ENCODE measurements at regions not wholly inside any gene's neighbourhood (a gene's known extent, or its start where the extent isn't known, plus 50 kb on each side); places are given as distances from the start of the nearest gene placed in this dataset.

DNA sequence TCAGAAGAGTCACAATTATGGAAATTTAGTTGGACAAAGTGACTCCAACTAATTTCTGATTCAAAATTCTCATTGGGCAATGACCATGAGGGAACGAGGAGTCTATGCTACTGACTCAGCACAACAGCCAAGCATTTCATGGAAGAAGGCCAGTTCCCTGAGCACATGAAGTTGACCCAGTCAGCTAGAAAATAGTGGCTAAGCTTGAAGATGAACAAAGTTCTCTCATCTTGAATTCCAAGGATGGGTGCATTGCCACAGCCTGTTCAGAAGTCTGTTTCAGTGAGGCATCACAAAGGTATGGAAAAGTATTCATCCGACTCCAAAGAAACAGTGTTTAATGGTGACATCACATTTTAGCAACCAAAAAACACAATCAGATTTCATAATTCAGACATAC, 676.9 kb downstream of the HACE1 start:
- DNase-seq: no peak

- no peak for DNase-seq
Measured at GRCh38 chr6:104173668-104174067, 686.1 kb downstream of the HACE1 start.

DNA sequence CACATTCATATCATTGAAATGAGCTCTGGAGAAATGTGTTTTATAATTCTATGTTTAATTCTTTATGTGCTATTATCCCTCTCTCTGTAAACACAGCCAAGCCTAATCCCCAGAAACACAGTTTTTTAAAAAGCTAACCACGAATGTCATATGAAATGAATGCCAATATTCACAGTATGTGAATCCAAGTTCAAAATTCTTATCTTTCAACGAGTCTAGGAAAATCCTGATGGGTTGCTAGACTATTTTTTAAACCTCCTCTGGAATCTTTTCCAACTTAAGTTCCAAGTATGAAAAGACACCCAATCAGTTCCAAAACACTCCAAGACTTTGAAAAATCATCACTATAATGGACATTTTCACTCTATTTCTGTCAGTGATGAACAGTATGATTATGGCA, 689.3 kb downstream of the HACE1 start:
- DNase-seq: no peak

DNA sequence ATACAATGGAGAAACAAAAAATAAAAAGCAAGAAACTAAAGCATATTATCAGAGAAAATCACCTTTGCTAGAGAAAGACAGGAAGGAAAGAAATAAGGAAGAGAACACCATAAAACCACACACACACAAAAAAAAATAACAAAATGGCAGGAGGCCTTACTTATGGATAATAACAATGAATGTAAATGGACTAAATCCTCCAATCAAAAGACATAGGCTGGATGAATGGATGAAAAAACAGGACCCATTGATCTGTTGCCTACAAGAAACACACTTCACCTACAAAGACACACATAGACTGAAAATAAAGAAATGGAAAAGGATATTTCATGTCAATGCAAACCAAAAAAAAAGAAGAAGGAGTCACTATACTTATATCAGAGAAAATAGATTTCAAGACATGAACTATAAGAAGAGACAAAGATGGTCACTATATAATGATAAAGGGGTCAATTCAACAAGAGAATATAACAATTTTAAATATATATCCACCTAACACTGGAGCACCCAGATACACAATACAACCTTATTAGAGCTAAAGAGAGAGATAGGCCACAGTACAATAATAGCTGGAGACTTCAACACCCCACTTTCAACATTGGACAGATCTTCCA, 693.6 kb downstream of the HACE1 start:
- no peak for DNase-seq

DNA sequence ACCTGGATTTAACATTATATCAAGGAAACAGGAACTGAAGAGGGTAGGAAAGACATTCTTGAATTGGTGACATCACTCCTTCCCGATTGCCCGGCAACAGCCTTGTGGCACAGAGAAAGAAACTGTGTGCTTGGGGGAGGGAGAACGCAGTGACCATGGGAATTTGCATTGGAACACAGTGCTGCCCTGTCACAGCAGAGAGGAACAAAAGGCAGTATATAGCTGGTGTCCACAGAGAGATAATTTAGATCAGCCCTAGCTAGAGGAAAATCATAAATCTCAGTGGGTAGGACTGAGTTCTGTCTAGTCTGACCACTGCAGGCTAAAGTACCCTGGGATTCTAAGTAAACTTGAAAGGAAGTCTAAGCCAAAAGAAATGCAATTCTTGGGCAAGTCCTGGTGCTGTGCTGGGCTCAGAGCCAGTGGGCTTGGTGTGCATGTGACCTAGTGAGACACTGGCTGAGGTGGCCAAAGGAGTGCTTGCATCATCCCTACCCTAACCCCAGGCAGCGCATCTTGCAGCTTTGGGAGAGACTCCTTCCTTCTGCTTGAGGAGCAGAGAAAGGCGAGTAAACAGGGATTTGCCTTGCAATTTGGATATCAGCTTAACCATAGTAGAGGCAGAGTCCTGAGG, 697.6 kb downstream of the HACE1 start:
- no peak for DNase-seq

DNA sequence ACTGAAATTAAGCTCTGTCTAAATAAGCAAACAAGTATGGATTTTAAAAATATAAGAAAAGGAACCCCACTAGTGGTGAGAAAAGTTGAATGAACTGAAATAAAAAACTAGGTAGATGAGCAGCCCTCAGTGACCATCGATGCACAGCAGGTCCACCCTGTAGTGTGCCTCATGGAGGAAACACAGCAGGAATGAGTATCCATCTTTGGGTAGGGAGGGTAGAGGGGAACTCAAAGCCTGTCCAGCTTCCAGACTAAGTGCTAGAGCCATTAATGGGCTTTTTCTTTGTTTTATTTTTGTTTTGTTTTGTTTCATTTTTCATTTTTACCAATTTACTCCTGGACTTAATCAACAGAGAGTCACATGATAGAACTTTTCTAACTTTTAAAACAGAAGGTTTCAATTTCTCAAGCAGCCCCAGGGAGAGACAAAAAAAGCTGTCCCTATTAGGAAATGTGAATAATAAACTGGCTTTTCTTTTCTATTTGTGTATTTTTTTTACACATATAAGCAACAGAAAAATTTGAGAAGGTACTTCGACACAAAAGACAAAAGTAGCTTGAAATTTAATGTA, 700.6 kb downstream of the HACE1 start:
- no peak for DNase-seq

DNA sequence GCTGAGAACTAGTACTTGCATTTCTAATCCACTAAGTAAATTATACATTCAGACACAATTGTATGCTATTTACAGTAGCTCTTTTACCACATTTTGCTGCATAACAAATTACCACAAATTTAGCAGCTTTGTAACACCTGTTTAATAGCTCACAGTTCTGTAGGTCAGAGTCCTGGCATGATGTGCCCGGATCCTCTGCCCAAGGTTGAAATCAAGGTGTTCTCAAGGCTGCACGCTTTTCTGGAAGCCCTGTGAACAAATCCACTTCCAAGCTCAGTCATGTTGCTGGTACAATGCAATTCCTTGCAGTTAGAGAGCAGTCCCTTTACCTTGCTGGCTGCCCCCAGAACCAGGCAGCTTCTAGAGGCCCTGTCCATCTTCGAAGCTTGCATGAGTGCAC, 716.0 kb downstream of the HACE1 start:
- no peak for DNase-seq

GRCh38 chr6:104134876-104135275, 724.8 kb downstream of the HACE1 start:
- no peak for DNase-seq

- no peak for DNase-seq
Measured at GRCh38 chr6:104130343-104130742, 729.4 kb downstream of the HACE1 start.

DNA sequence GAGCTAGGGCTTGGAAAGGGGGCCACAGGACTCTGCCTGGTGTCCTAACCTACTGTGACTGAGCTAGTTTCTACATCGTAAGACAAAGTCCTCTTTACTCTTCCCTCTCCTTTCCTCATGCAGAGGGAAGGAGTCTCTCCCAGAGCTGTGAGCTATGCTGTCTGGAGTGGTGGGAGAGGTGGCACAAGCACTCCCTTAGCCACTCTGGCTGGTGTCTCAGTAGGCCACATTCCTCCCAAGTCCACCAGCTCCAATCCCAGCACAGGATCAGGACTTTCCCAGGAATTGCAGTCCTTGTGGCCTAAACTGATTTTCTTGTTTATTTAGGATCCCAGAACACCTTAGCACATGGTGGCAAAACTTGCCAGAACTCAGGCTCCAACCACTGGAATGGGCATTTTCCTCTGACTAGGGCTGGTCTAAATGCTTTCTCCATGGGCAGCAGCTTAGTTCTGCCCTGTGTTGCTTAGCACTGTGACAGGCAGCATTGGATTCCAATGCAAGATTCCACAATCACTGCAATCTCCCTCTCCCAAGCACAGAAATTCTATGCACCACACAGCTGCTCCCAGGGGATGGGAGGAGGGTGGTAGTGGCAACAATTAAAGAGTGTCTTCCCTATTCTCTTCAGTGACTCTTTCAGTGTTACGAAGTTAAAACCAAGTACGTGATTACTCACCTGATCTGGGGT, 733.3 kb downstream of the HACE1 start:
- no peak for DNase-seq

DNA sequence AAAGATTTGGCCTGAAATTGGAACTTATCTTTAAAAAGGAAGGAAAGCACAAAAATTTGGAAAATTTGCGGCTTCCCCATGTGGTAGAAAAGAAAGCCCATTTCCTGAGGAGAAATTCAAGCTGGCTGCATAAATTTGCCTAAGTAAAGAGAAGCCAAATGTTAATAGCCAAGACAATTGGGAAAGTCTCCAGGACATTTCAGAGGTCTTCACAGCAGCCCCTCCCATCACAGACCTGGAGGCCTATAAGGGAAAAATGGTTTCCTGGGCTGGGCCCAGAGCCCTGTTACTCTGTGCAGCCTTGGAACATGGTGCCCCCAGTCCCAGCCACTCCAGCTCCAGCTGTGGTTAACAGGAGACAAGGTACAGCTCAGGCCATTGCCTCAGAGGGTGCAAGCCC, 736.5 kb downstream of the HACE1 start:
- no peak for DNase-seq

GRCh38 chr6:104118274-104118673, 741.4 kb downstream of the HACE1 start:
- DNase-seq: no peak

DNA sequence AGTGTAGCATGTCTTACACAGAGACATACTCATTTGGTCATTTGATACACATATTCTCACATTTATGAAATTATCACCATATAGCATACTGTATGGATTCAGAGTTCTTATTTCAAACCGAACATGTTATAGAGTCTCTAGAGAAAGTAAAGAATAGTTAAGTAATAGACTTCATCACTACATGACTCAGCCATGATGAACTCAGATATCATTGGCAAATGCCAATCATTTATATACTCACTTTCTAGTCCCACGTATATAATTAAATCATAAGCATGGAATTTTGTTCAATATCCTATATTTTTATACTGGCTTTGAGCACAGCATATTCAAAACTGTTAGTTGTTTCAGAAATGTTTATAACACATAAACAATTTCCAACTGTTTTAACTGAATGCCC, 749.9 kb downstream of the HACE1 start:
- DNase-seq: no peak

- DNase-seq: no peak
Measured at GRCh38 chr6:104108634-104109033, 751.1 kb downstream of the HACE1 start.

- no peak for DNase-seq
Measured at GRCh38 chr6:104095661-104096416, 763.9 kb downstream of the HACE1 start.

DNA sequence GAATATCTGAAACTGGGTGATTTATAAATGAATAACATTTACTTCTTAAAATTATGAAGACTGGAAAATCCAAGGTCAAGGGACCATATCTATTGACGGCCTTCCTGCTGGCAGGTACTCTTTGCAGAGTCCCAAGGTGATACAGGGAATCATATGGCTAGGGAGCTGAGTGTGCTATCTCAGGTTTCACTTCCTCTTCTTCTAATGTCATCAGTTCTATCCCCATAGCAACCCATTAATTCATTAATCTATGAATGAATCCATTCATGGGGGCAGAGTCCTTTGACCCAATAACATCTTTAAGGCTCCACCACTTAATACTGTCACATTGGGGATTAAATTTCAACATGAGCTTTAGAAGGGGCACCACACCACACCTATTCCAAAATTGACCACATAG, 772.0 kb downstream of the HACE1 start:
- no peak for DNase-seq

- no peak for DNase-seq
Measured at GRCh38 chr6:104068281-104068680, 791.4 kb downstream of the HACE1 start.

DNA sequence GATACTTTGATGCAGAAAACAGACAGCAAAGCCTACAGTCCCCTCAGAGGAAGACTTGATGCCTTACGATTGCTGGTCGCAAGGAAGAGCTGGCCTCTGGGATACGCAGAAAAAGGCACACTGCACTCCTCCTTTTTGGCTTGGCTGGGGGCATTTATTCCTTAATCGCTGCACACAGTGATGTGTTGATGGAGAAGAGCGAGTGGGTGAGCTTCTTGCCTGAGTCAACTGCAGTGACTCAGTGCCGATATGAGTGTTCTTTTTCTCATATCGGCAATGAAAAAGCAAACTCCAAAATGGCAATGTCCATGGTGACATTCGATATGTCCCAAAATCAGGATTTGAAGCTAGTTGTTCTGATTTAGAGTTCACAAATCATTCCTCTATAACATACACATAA, 794.8 kb downstream of the HACE1 start:
- no peak for DNase-seq

DNA sequence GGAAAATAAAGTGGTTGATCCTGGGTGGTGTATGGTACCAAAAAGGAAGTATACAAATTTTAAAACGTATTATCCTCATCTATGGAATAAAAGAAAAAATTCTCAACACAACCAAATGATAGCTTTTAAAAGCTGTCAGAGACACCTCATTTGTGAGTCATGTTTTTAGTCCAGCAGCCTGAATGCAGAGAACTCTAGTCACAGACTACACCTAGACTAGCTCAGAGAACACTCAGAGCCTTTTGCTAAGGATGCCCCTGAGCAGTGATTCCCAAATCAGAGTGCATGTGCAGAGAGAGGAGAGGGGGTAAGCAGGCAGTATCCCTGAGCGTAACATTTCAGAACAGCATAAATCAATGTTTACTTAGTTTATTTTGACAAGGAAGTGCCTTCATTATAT, 809.3 kb downstream of the HACE1 start:
- DNase-seq: no peak

- DNase-seq: no peak
Measured at GRCh38 chr6:104046426-104046825, 813.3 kb downstream of the HACE1 start.

DNA sequence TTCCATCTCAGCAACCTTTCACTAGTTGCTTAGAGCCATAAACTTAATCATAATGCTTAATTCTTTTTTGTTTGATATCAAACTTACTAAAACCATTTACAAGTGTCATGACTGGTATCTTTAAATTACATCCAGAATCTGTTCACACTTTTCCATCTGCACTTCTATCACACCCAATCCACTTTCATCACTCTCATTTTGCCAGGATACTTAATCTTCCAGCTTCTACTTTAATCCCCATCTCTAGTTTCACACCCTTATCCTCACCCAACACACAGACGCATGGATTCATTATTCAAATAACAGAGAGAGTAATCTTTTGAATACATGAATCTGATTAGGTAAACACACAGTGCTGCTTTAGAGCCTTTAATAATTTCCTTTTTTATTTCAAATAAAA, 828.4 kb downstream of the HACE1 start:
- DNase-seq: no peak

DNA sequence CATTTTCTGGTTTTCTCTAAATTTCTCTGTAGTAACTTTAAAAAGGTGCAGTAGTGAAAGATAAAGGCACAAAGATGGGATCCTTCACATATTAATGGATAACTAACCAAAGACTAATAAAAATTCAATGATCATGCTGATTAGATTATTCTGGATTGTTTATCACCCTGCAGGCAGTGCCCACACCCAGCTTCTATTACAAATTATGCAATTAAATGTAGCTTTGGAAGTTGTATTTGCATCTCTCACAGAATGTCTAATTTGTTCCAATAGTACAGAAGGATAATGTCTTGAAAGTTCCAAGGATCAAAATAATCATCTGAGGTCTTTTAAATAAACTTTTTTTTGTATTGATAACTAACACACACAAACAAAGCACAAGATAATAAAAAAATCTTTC, 837.6 kb downstream of the HACE1 start:
- no peak for DNase-seq

- no peak for DNase-seq
Measured at GRCh38 chr6:104019075-104019753, 840.5 kb downstream of the HACE1 start.
